HUES6 (cell line): ENCODE measurements at regions not wholly inside any gene's neighbourhood (a gene's known extent, or its start where the extent isn't known, plus 50 kb on each side); places are given as distances from the start of the nearest gene placed in this dataset.

Experiments used
- H3K27ac ChIP-seq: 2 replicates; pipeline ENCODE4 v1.7.0; 2013; ENCODE audit warnings: low read depth, mild to moderate bottlenecking, low read length, inconsistent platforms
- H3K27me3 ChIP-seq: 2 replicates; pipeline ENCODE4 v1.6.1; 2013; ENCODE audit warnings: low read length; ENCODE audit not compliant: control insufficient read depth, insufficient read depth
- H3K36me3 ChIP-seq: 2 replicates; pipeline ENCODE4 v1.6.1; 2013; ENCODE audit warnings: low read length; ENCODE audit not compliant: control insufficient read depth, insufficient read depth
- H3K4me1 ChIP-seq: 2 replicates; pipeline ENCODE4 v1.6.1; 2013; ENCODE audit warnings: low read length; ENCODE audit not compliant: control insufficient read depth, insufficient read depth
- H3K4me3 ChIP-seq: 2 replicates; pipeline ENCODE4 v1.5.1; 2013; ENCODE audit warnings: low read depth, low read length
- H3K9ac ChIP-seq: one replicate; pipeline ENCODE4 v1.6.1; 2013; ENCODE audit warnings: mild to moderate bottlenecking, low read length
- H3K9me3 ChIP-seq: 2 replicates; pipeline ENCODE4 v1.6.1; 2013; ENCODE audit warnings: low read depth, low read length; ENCODE audit not compliant: control insufficient read depth, insufficient read depth

DNA sequence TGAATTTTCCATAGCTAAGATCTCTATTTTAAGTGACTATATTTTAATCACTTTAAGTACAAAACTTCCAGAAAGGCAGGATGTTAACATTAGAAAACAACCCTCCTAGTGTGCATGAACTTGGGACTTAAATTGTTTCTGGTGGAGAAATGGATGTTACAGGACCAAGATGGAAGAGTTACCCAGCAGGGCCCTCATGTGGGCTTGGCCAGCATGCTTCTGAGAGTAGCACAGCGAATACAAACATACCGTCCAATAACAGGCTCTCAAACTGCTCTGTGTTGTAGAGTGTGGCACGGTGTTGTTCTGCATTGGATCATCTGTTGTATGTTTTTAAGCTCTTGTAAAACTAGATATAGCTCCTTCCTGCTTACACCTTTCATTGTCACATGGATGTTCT is 346.1 kb upstream of the SMIM21 start:
- no peaks in the 10 kb centered on the region for H3K9me3 ChIP-seq
- H3K4me3 ChIP-seq: no peak overlapping the region
- no peaks in the 10 kb centered on the region for H3K36me3 ChIP-seq
- no peak overlapping the region for H3K9ac ChIP-seq
- H3K4me1 ChIP-seq: no peaks in the 10 kb centered on the region
- H3K27me3 ChIP-seq: no peaks in the 10 kb centered on the region
- H3K27ac ChIP-seq: no peak overlapping the region

DNA sequence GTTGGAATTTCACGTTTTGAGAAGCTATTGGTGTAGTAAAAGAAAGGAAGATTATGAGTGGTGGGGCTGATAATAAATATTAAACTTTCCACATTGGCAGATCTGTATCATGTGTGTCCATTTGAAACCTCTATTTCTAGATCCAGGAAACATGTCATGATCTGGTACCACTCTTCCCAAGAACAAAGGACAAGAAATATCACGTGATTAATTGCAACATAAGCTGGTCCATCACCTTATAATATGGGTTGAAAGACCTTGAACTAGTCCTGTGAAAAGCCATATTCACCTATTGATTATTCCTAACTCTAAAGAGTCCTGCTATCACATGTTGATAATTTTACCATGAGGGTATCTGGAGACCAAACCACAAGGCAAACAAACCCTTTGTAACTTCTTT is 335.3 kb upstream of the SMIM21 start:
- Histone ChIP-seq H3K9me3 (no peaks in the 10 kb centered on the region), H3K36me3 (no peaks in the 10 kb centered on the region), H3K27me3 (no peaks in the 10 kb centered on the region), H3K27ac (no peak overlapping the region), H3K4me1 (no peaks in the 10 kb centered on the region), H3K9ac (no peak overlapping the region), H3K4me3 (no peak overlapping the region)

DNA sequence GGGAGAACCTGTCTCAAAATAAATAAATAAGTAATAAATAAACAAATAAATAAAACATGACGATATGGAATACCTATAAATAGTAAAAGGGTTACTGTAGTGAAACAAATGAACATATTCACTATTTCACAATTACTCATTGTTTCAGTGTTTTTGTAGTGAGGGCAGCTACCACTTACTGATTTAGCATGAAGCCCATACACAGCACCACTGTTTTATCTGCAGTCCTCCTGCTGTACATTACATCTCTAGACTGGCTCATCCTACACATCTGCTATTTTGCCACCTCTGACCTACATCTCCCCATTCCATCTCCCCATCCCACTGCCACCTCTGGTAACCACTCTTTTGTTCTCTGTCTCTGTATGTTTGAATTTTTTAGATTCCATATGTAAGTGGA is 332.7 kb upstream of the SMIM21 start:
- Histone ChIP-seq H3K36me3 (no peaks in the 10 kb centered on the region), H3K4me1 (no peaks in the 10 kb centered on the region), H3K9ac (no peak overlapping the region), H3K27ac (no peak overlapping the region), H3K27me3 (no peaks in the 10 kb centered on the region), H3K4me3 (no peak overlapping the region), H3K9me3 (no peaks in the 10 kb centered on the region)

DNA sequence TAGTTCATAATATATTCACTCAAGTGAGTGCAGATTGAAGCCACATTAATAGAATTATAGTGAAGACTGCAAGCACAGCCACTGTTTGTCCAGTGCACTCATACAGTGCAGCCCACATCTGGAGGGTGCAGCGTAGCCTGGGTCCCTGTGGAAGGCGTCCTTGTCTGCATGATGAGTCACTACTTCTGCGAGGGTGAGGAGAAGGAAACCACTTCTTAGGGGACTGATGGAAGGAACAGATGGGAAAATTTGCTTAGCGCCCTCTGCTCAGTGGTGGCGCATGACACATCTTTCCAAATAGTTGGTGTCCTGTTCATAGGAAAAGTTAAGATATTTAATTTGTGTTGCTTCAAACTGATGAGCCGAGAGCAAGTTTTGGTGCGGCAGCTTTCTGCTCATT is 330.4 kb upstream of the SMIM21 start:
- Histone ChIP-seq H3K36me3 (no peaks in the 10 kb centered on the region), H3K27ac (no peak overlapping the region), H3K4me1 (no peaks in the 10 kb centered on the region), H3K4me3 (no peak overlapping the region), H3K9me3 (no peaks in the 10 kb centered on the region), H3K27me3 (no peaks in the 10 kb centered on the region), H3K9ac (no peak overlapping the region)

DNA sequence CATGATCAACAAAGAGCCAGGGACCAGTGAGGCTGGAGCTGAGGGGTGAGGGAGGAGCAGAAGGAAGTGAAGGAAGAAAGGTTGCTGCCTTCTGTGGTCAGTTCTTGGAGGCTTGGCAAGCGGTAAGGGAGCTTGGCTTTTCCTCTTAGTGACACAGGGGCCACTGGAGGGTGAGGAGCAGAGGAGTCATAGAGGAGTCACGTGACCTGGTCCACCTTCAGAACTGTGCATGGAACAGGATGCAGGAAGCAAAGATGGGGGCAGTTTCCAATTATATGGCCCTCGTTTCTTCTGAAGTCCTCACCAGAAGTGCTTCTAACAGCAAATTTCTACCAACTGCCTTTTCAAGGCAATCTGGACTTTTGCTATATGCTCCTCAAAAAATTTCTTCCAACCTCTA is 326.9 kb upstream of the SMIM21 start:
- no peak overlapping the region for H3K9ac ChIP-seq
- H3K4me3 ChIP-seq: no peak overlapping the region
- H3K36me3 ChIP-seq: no peaks in the 10 kb centered on the region
- H3K27ac ChIP-seq: no peak overlapping the region
- H3K4me1 ChIP-seq: peaks cover 2% of the 10 kb centered on the region; the same call in 1 of the 2 replicates
- H3K9me3 ChIP-seq: no peaks in the 10 kb centered on the region
- H3K27me3 ChIP-seq: no peaks in the 10 kb centered on the region

DNA sequence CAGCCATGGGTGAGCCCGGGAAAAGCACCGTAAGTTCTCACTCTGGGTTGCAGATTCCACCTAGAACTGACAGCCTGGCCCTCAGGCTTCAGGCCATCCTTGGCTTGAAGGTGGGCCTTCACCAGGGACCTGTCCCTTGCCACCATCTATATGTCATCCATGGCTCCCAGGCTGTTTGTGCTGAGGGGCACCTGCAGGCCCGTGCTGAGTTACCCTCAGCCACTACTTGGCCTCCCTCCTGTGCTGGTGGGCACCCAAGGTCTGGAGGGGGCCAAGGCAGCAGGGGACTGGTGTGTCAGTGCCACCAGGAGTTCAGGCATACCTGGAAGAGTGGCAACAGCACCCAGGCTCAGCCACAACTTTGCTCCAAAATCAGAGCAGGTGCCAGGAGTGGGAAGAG is 326.2 kb upstream of the SMIM21 start:
- Histone ChIP-seq H3K36me3 (no peaks in the 10 kb centered on the region), H3K27ac (no peak overlapping the region), H3K4me1 (peaks cover 2% of the 10 kb centered on the region; the same call in 1 of the 2 replicates), H3K27me3 (no peaks in the 10 kb centered on the region), H3K9me3 (no peaks in the 10 kb centered on the region), H3K9ac (no peak overlapping the region), H3K4me3 (no peak overlapping the region)

DNA sequence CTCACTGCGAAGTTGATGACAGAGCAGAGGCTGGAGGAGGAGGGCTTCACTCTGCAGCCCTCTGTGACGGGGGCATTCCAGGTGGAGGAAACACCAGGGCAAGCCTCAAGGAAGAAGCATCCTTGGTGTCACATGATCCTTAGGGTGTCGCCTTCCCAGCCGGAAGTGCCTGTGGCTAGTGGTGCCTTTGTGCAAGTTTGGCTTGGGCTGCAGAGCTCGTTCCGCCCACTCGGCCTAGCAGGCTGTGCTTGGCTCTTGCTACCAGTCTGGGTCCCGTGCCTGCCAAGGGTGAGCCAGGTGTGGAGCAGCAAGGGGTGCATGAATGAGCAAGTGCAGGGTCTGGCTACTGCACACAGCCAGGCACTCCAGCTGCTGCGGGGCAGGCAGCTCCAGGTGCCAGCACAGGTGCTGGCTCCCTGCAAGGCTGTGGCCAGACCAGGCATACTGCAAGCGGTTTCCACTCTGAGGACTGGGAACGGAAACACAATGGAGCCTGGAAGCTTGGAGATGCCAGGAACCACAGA is 325.3 kb upstream of the SMIM21 start:
- no peak overlapping the region for H3K9ac ChIP-seq
- H3K9me3 ChIP-seq: no peaks in the 10 kb centered on the region
- no peaks in the 10 kb centered on the region for H3K36me3 ChIP-seq
- H3K27me3 ChIP-seq: no peaks in the 10 kb centered on the region
- H3K4me1 ChIP-seq: peaks cover 2% of the 10 kb centered on the region; the same call in 1 of the 2 replicates
- H3K4me3 ChIP-seq: no peak overlapping the region
- no peak overlapping the region for H3K27ac ChIP-seq

DNA sequence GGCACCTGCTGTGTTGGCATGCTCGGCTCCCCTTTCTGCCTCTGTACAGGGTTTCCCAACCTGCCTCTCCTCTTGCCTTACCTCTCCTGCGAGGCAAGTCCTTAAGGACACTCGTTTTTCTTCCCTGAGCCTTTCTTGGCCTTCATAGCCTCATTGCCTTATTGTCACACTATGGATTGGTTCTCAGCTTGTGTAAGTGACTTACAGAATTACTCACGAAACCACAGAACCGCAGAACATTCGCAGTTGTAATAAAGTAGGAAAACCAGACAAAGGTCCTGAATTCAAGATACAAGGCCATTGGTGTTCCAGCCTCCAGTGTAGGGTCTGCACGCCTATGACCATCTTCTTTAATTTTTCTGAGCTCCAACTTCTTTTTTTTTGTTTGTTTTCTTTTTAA is 317.6 kb upstream of the SMIM21 start:
- Histone ChIP-seq H3K36me3 (no peaks in the 10 kb centered on the region), H3K27me3 (no peaks in the 10 kb centered on the region), H3K4me1 (no peaks in the 10 kb centered on the region), H3K27ac (no peak overlapping the region), H3K9ac (no peak overlapping the region), H3K4me3 (no peak overlapping the region), H3K9me3 (no peaks in the 10 kb centered on the region)

DNA sequence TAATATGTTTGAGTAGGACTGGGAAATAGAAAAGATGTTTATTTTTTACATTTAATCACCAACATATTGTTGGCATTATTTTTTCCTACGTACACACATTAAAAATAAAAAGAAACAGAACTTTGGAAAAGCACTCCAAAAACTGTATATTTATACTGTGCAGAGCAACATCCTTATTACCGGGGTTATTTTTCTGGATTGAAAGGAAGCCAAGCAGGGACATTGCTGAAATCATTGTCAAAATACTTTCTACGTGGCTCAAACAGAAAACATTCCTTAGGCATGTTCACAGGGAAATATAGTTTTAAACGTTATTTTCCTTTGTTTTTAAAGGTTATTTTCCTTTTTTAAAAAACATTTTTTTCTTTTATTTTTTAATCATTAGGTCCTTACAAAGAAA is 315.0 kb upstream of the SMIM21 start:
- no peaks in the 10 kb centered on the region for H3K36me3 ChIP-seq
- no peaks in the 10 kb centered on the region for H3K4me1 ChIP-seq
- H3K9ac ChIP-seq: no peak overlapping the region
- no peak overlapping the region for H3K4me3 ChIP-seq
- H3K27me3 ChIP-seq: no peaks in the 10 kb centered on the region
- no peaks in the 10 kb centered on the region for H3K9me3 ChIP-seq
- H3K27ac ChIP-seq: no peak overlapping the region

DNA sequence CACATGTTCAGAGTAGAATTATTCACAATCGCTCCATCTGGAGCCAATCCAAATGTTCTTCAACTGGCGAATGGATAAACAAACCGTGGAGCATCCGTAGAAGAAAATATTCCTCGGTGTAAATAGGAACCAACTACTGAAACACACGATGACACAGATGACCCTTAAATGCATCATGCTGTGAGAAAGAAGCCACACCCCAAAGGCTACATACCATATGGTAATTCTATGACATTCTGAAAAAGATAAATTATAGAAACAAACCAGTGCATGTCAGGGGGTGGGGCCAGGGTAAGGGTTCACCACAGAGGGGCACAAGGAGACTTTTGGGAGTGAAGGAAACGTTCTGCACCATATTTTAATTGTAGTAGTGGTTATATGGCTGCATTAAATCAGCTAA is 312.2 kb upstream of the SMIM21 start:
- H3K27me3 ChIP-seq: no peaks in the 10 kb centered on the region
- no peak overlapping the region for H3K4me3 ChIP-seq
- H3K9ac ChIP-seq: no peak overlapping the region
- no peaks in the 10 kb centered on the region for H3K36me3 ChIP-seq
- H3K9me3 ChIP-seq: peaks cover 11% of the 10 kb centered on the region; the same call in 1 of the 2 replicates
- H3K4me1 ChIP-seq: no peaks in the 10 kb centered on the region
- no peak overlapping the region for H3K27ac ChIP-seq

DNA sequence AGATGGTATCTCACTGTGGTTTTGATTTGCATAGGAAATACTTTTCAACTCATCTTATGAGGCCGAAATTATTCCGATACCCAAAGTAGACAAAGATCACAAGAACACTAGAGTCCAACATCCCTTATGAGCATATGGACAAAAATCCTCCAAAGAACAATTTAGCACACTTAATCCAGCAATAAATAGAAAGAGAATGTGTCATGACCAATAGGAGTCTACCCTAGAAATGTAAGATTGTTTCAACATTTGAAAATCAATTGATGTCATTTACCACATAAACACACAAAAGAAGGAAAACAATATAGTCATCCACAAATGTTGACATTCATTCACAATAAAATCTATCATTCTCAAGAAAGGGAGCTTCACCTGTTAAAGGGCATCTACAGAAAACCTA is 307.8 kb upstream of the SMIM21 start:
- no peak overlapping the region for H3K4me3 ChIP-seq
- H3K27ac ChIP-seq: no peak overlapping the region
- no peak overlapping the region for H3K9ac ChIP-seq
- H3K27me3 ChIP-seq: no peaks in the 10 kb centered on the region
- peaks cover 11% of the 10 kb centered on the region; the same call in 1 of the 2 replicates for H3K9me3 ChIP-seq
- H3K4me1 ChIP-seq: no peaks in the 10 kb centered on the region
- H3K36me3 ChIP-seq: no peaks in the 10 kb centered on the region

DNA sequence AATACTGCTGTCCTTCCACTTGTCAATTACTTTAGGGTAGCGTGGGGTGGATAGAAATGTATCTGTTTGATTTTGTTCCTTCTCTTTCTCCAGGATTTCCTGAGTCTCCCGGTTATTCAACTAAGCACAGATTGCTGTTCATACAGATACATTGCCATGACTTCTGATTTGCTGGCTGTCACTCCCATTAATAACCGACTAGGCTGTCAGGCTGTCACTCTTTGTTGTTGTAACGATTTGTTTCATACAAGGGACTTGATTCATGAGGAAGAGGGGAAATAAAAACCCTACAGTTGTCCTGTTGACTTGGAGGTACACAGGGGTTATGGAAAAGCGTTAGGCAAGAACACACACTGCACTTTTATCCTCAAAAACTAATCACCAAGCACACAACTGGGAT is 302.7 kb upstream of the SMIM21 start:
- Histone ChIP-seq H3K4me3 (no peak overlapping the region), H3K9ac (no peak overlapping the region), H3K27me3 (no peaks in the 10 kb centered on the region), H3K9me3 (peaks cover under 1% of the 10 kb centered on the region; the same call in 1 of the 2 replicates), H3K36me3 (no peaks in the 10 kb centered on the region), H3K27ac (no peak overlapping the region), H3K4me1 (no peaks in the 10 kb centered on the region)
